ENCODE measurements at regions not wholly inside any gene's neighbourhood (a gene's known extent, or its start where the extent isn't known, plus 50 kb on each side); places are given as distances from the start of the nearest gene placed in this dataset.

DNA sequence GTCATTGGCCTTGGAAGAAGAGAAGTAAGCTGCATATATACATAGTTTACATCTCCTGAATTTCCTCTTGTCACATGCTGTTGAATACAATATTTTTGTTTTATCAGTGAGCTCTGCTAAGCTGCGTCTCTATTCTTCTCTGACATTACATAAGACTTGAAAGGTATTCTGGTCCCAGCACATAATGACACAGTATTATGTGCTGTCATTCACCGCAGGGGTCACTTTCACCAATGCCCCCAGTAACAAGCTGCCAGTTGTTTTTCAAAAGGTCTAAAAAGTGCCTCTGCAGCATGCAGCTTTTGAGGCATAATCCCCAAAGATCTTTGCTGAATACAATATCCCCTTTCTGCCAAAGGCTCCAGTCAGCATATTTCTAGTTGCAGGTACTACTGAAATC, 349.0 kb upstream of the FAM174A start:
- no peak for TF ChIP-seq POLR2AphosphoS5 (IDR thresholded peaks at IDR 0.05; ENCODE audit: low read depth, low read length)
- TF ChIP-seq POLR2A (IDR thresholded peaks at IDR 0.05; ENCODE audit: low read depth, low read length): no peak
- no peak for TF ChIP-seq TAF1 (IDR thresholded peaks at IDR 0.05; ENCODE audit: borderline replicate concordance, low read depth, low read length)
